WTC11 (cell line): ENCODE measurements at regions not wholly inside any gene's neighbourhood (a gene's known extent, or its start where the extent isn't known, plus 50 kb on each side); places are given as distances from the start of the nearest gene placed in this dataset.
"Not testable (repeated sequence)": the region's sequence is repeated elsewhere in the genome, so short reads cannot be mapped to it uniquely, and the experiment has no call there.

Experiments used
- ATAC-seq: fragments of 200-7000 bp; cut with Tn5 transposase; 2 replicates; pipeline ENCODE4 v1.10.0; 2021; ENCODE audit warnings: mild to moderate bottlenecking, moderate library complexity
- CTCF ChIA-PET: fragments of 300-600 bp; sonication (Branson Sonifier 250); formaldehyde crosslinking; loops from one replicate; lab custom pipeline; 2021; ENCODE audit warnings: antibody characterized with exemption; lab: Charles Lee
- POLR2A ChIA-PET: fragments of 350-600 bp; sonication (Branson Sonifier 250); formaldehyde crosslinking; loops from one replicate; lab custom pipeline; 2021; ENCODE audit warnings: antibody characterized with exemption; lab: Charles Lee
- DNase-seq: peaks from one replicate; pipeline ENCODE4 v3.0.0; 2021; ENCODE audit warnings: low spot score
- H3K27ac Mint-ChIP-seq: 2 replicates; pipeline ENCODE4 v1.8.0; 2021; ENCODE audit warnings: mixed read lengths
- H3K27me3 Mint-ChIP-seq: 2 replicates; pipeline ENCODE4 v1.8.0; 2021; ENCODE audit warnings: low read depth, mild to moderate bottlenecking, moderate library complexity, mixed read lengths
- H3K36me3 Mint-ChIP-seq: 2 replicates; pipeline ENCODE4 v1.8.0; 2021; ENCODE audit warnings: mixed read lengths
- H3K4me1 Mint-ChIP-seq: 2 replicates; pipeline ENCODE4 v1.8.0; 2022; ENCODE audit warnings: mixed read lengths
- H3K4me3 Mint-ChIP-seq: 2 replicates; pipeline ENCODE4 v1.8.0; 2021; ENCODE audit warnings: mild to moderate bottlenecking, moderate library complexity, mixed read lengths
- H3K9me3 Mint-ChIP-seq: 2 replicates; pipeline ENCODE4 v1.8.0; 2021; ENCODE audit warnings: mixed read lengths
- ATF6 ChIP-seq: sonication (generic); formaldehyde crosslinking; IDR thresholded peaks from 2 replicates; pipeline ENCODE4 v1.8.1; 2023; ENCODE audit warnings: mild to moderate bottlenecking, missing genetic modification reagents
- ELF4 ChIP-seq: sonication (generic); formaldehyde crosslinking; IDR thresholded peaks from 2 replicates; pipeline ENCODE4 v1.8.1; 2022; ENCODE audit warnings: low read depth, mild to moderate bottlenecking, moderate library complexity, missing genetic modification reagents
- ETV6 ChIP-seq: sonication (generic); formaldehyde crosslinking; IDR thresholded peaks from 2 replicates; pipeline ENCODE4 v1.8.1; 2022; ENCODE audit warnings: mild to moderate bottlenecking, missing genetic modification reagents
- FOXP4 ChIP-seq: sonication (generic); formaldehyde crosslinking; IDR thresholded peaks from 2 replicates; pipeline ENCODE4 v1.8.0; 2022; ENCODE audit warnings: mild to moderate bottlenecking, missing genetic modification reagents
- GTF2I ChIP-seq: fragments of 250-450 bp; sonication (Bioruptor Pico); conservative IDR thresholded peaks from 2 replicates; pipeline ENCODE4 v1.4.0; 2021; ENCODE audit warnings: mild to moderate bottlenecking
- JUN ChIP-seq: sonication (generic); formaldehyde crosslinking; IDR thresholded peaks from 2 replicates; pipeline ENCODE4 v1.8.0; 2023; ENCODE audit warnings: mild to moderate bottlenecking, missing genetic modification reagents
- MAX ChIP-seq: sonication (generic); formaldehyde crosslinking; IDR thresholded peaks from 2 replicates; pipeline ENCODE4 v1.8.0; 2022; ENCODE audit warnings: mild to moderate bottlenecking, missing genetic modification reagents
- OVOL2 ChIP-seq: fragments of 250-450 bp; sonication (Bioruptor Pico); IDR thresholded peaks from 2 replicates; pipeline ENCODE4 v1.9.0; 2021; ENCODE audit warnings: mild to moderate bottlenecking, borderline replicate concordance
- RELA ChIP-seq: sonication (generic); formaldehyde crosslinking; IDR thresholded peaks from 2 replicates; pipeline ENCODE4 v1.8.1; 2022; ENCODE audit warnings: missing genetic modification reagents, mild to moderate bottlenecking, borderline replicate concordance
- TEAD1 ChIP-seq: sonication (generic); formaldehyde crosslinking; IDR thresholded peaks from 2 replicates; pipeline ENCODE4 v1.8.0; 2022; ENCODE audit warnings: mild to moderate bottlenecking, missing genetic modification reagents
- USF1 ChIP-seq: sonication (generic); formaldehyde crosslinking; IDR thresholded peaks from 2 replicates; pipeline ENCODE4 v1.8.0; 2022; ENCODE audit warnings: mild to moderate bottlenecking, missing genetic modification reagents
- USF2 ChIP-seq: sonication (generic); formaldehyde crosslinking; IDR thresholded peaks from 2 replicates; pipeline ENCODE4 v1.8.1; 2023; ENCODE audit warnings: mild to moderate bottlenecking, missing genetic modification reagents, moderate library complexity
- ZNF263 ChIP-seq: sonication (generic); formaldehyde crosslinking; IDR thresholded peaks from 2 replicates; pipeline ENCODE4 v1.8.1; 2022; ENCODE audit warnings: low read depth, mild to moderate bottlenecking, moderate library complexity, missing genetic modification reagents
- TF ChIP-seq, protein P1 (sequence below): fragments of 250-450 bp; sonication (Bioruptor Pico); conservative IDR thresholded peaks from 2 replicates; pipeline ENCODE4 v1.9.0; 2021; ENCODE audit warnings: mild to moderate bottlenecking
- TF ChIP-seq, protein P2 (sequence below): fragments of 200-600 bp; IDR thresholded peaks from 2 replicates; pipeline ENCODE4 v1.8.0; 2022; ENCODE audit warnings: antibody characterized with exemption

GRCh38 chr13:50392977-50393376 lies 377.7 kb downstream of the KCNRG start (continued):
- TF ChIP-seq OVOL2 (CRISPR knock-in tag), result no peak
- TF ChIP-seq ZNF263, result no peak

GRCh38 chr13:50393628-50394027 lies 378.4 kb downstream of the KCNRG start:
- TF ChIP-seq USF2 (CRISPR knock-in tag), result peak; percentile 51
- no peak for TF ChIP-seq USF1 (CRISPR knock-in tag)
- TF ChIP-seq, all 79 proteins: peak for 1
- Mint-ChIP-seq H3K4me3 (no peak overlapping the region), H3K27me3 (no peaks in the 10 kb centered on the region), H3K4me1 (peaks cover 36% of the 10 kb centered on the region), H3K9me3 (peaks cover 15% of the 10 kb centered on the region), H3K36me3 (peaks cover 13% of the 10 kb centered on the region), H3K27ac (no peak overlapping the region)
- DNase-seq, result peak; percentile 66
- POLR2A ChIA-PET, result no interaction called here
- peak; percentile 55 for ATAC-seq
- CTCF ChIA-PET, result no interaction called here

GRCh38 chr13:50396001-50396400 lies 380.8 kb downstream of the KCNRG start:
- ATAC-seq (no peak), DNase-seq (no peak)
- CTCF ChIA-PET, result no interaction called here
- Mint-ChIP-seq H3K27me3 (no peaks in the 10 kb centered on the region), H3K4me3 (no peak overlapping the region), H3K4me1 (peaks cover 13% of the 10 kb centered on the region), H3K36me3 (peaks cover 20% of the 10 kb centered on the region), H3K9me3 (peaks cover 18% of the 10 kb centered on the region), H3K27ac (no peak overlapping the region)
- POLR2A ChIA-PET, result no interaction called here
- TF ChIP-seq RELA, result no peak
- TF ChIP-seq, protein P1, sequence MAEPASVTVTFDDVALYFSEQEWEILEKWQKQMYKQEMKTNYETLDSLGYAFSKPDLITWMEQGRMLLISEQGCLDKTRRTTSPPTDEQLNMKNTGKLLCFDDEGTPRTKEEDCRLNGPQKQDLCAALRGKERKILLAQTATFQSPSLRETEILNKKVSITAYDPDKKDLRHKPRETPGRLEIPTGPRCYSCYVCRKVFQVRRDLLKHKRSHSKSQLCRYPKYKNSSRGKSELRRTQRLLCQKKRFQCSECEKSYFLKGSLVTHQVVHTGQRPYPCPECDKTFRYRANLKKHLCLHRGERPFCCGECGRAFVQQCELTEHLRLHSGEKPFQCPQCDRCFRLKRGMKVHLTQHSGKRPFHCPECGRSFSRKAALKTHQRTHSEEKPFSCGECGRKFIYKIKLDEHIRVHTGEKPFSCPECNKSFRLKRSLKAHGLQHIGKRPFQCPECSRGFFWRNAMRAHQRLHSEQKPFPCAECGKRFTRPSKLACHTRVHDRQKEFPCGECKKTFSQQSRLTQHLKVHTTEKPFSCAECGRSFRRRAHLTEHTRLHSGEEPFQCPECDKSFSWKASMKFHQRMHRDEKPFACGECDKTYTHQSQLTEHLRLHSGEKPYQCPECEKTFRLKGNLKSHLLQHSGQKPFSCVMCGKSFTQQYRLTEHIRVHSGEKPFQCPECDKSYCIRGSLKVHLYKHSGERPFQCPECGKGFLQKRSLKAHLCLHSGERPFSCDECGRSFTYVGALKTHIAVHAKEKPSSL (CRISPR knock-in tag), result no peak
- TF ChIP-seq USF2 (CRISPR knock-in tag), result no peak
- no peak for TF ChIP-seq JUN
- no peak for TF ChIP-seq ATF6
- TF ChIP-seq ELF4 (CRISPR knock-in tag), result no peak
- no peak for TF ChIP-seq MAX
- no peak for TF ChIP-seq TEAD1
- TF ChIP-seq, protein P2, sequence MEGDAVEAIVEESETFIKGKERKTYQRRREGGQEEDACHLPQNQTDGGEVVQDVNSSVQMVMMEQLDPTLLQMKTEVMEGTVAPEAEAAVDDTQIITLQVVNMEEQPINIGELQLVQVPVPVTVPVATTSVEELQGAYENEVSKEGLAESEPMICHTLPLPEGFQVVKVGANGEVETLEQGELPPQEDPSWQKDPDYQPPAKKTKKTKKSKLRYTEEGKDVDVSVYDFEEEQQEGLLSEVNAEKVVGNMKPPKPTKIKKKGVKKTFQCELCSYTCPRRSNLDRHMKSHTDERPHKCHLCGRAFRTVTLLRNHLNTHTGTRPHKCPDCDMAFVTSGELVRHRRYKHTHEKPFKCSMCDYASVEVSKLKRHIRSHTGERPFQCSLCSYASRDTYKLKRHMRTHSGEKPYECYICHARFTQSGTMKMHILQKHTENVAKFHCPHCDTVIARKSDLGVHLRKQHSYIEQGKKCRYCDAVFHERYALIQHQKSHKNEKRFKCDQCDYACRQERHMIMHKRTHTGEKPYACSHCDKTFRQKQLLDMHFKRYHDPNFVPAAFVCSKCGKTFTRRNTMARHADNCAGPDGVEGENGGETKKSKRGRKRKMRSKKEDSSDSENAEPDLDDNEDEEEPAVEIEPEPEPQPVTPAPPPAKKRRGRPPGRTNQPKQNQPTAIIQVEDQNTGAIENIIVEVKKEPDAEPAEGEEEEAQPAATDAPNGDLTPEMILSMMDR, result no peak
- no peak for TF ChIP-seq GTF2I
- no peak for TF ChIP-seq ETV6 (CRISPR knock-in tag)
- TF ChIP-seq FOXP4 (CRISPR knock-in tag), result no peak
- TF ChIP-seq, all 79 proteins: peak for 0

DNA sequence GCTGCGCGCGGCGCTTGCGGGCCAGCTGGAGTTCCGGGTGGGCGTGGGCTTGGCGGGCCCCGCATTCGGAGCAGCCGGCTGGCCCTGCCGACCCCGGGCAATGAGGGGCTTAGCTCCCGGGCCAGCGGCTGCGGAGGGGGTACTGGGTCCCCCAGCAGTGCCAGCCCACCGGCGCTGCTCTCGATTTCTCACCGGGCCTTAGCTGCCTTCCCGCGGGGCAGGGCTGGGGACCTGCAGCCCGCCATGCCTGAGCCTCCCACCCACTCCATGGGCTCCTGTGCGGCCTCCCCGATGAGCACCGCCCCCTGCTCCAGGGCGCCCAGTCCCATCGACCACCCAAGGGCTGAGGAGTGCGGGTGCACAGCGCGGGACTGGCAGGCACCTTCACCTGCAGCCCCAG lies 381.4 kb downstream of the KCNRG start:
- DNase-seq, H3K27ac Mint-ChIP-seq, H3K4me1 Mint-ChIP-seq, H3K27me3 Mint-ChIP-seq, POLR2A ChIA-PET, CTCF ChIA-PET, H3K4me3 Mint-ChIP-seq, ATAC-seq: not testable (repeated sequence)
- H3K9me3 Mint-ChIP-seq, result peaks cover 18% of the 10 kb centered on the region
- H3K36me3 Mint-ChIP-seq, result peaks cover 20% of the 10 kb centered on the region
